IPS-18c (cell line): ENCODE measurements at regions not wholly inside any gene's neighbourhood (a gene's known extent, or its start where the extent isn't known, plus 50 kb on each side); places are given as distances from the start of the nearest gene placed in this dataset.

Experiments used
- H3K4me3 ChIP-seq: 2 replicates; pipeline ENCODE4 v1.7.0; 2013; ENCODE audit warnings: low read depth, mild to moderate bottlenecking, low read length, moderate library complexity; ENCODE audit not compliant: insufficient read depth
- H3K9me3 ChIP-seq: one replicate; pipeline ENCODE4 v1.6.1; 2013; ENCODE audit warnings: mild to moderate bottlenecking, low read length, moderate library complexity; ENCODE audit not compliant: control insufficient read depth, insufficient read depth

DNA sequence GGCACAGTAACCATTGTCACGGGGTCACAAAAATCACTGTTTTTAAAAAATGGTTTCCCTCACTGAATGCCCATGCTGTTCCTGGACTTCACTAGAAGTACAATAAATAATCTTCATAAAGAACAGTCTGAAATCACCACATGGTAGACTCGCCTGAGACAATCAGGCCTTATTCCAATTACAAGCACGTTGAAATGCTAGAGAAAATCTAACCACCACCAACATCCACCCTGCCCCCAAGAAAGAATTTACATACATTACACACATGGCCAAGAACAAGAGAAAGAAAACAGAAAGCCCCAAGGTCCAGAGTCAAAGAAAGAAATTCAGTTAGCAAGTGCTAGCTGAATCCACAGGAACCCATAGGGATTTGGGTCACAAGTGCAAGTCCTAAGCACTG is 107.0 kb upstream of the ERG start:
- Histone ChIP-seq H3K4me3 (no peak overlapping the region), H3K9me3 (no peaks in the 10 kb centered on the region)

- Histone ChIP-seq H3K4me3 (no peak overlapping the region), H3K9me3 (no peaks in the 10 kb centered on the region)
Observed at GRCh38 chr21:38609580-38609979, 111.3 kb upstream of the ERG start.

DNA sequence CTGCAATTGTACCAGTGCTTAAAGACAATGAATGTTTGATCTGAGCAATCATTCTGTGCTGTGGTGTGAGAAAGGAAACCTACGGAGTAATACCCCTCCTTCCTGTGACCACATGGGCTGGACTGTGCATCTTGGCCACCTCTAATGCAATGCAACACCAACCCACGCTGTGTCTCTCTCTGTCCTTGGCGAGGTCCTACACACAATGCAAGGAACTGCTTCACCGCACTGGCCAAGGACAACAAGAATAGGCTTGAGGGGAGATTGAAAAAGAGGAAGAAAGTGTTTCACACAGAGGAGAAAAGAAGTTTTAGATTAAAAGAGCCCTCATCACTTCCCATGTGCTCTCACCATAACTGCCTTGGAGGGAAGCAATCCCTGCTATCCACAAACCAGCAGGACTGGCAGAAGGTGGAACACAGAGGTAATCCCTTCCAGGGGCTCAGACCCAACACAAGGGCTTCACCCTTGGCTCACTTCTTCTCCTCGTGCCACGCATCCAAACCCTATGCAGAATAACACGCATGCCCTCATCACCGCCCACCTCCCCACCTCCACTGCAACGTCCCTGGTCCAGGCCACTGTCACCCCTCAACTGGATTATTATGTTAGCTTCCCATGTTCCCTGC is 112.5 kb upstream of the ERG start:
- Histone ChIP-seq H3K9me3 (no peaks in the 10 kb centered on the region), H3K4me3 (no peak overlapping the region)

DNA sequence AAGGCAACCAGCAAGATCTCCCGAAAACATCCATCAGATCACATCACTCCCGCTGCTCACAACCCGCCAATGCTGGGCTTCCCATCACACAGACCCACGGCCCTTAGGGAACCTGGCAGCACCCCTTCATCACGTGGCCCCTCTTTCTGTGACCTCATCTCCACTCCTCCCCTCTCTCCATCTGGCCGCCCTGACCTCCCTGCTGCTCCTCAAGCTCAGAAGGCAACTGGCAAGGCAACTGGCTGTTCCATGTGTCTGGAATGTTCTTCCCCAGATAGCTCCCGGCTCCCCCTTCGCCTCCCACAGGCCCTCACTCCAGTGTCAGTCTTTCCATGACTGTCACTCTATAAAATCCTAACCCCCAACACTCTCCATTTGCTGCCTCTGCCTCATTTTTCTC is 113.0 kb upstream of the ERG start:
- Histone ChIP-seq H3K4me3 (no peak overlapping the region), H3K9me3 (no peaks in the 10 kb centered on the region)

GRCh38 chr21:38613686-38614085 is 115.4 kb upstream of the ERG start:
- Histone ChIP-seq H3K4me3 (no peak overlapping the region), H3K9me3 (no peaks in the 10 kb centered on the region)

DNA sequence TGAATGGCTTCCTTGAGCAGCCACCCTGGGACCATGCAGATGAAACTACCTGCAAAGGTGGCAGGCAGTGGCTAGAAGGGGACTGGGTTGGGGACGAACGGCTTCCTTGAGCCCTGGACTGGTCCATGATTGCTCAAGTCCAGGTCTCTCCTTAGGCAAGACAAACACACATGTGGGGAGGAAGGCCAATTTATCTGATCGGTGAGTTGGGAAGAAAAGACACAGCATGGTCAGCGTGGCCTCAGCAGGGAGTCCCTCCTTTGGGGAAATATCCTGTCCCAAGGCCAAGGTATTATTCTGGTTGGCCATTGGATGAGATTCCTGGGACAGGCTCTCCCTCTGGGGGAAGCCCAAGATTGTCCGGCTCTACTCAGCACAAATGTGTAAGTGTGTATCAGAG is 116.3 kb upstream of the ERG start:
- Histone ChIP-seq H3K4me3 (no peak overlapping the region), H3K9me3 (no peaks in the 10 kb centered on the region)

GRCh38 chr21:38619480-38619879 is 121.2 kb upstream of the ERG start:
- Histone ChIP-seq H3K4me3 (no peak overlapping the region), H3K9me3 (no peaks in the 10 kb centered on the region)

- H3K9me3 ChIP-seq = no peaks in the 10 kb centered on the region
- no peak overlapping the region for H3K4me3 ChIP-seq
Observed at GRCh38 chr21:38619992-38620479, 121.8 kb upstream of the ERG start.

DNA sequence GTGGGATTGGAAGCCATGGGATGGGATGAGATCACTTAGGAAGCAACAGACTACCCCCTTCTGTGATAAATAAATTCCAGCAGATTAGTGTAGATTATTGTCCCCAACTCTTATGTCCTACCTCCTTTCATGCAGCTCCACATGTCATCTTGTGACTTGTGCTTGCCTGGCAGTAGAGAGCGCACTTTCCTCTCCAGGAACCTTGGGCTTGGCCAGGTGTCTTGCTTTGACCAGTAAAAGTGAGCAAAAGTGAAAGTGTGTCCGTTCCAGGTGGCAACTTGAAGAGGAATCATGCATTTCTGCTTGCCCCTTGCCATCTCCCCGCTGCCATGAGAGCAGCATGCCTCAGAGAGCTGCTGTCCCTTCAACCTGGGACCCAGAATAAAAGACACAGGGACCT is 122.9 kb upstream of the ERG start:
- Histone ChIP-seq H3K4me3 (no peak overlapping the region), H3K9me3 (no peaks in the 10 kb centered on the region)

DNA sequence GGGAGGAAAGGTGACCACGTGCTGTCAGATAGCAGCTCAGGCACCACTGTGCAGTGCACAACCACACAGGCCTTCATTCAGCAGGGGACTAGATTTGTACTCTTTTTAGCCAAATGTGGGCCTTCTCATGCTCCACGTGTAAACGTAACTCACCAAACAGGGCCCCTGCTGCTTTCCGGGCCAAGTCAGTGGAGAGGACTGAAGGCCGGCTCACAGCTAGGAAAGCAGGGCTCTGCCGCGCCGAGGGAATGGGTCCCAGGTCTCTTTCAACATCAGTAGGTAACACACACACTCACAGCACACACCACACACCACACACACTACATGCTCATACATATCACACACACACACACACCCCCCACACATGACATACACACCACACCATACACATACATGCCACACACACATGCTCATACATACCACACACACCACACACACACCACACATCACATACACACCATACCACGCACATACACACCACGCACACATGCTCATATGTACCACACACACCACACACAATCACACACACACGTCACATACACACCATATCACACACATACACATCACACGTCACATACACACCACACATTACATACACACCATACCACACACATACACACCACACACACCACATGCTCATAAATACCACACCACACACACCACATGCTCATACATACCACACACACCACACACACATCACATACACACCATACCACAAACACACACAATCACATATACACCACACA is 124.0 kb upstream of the ERG start:
- no peaks in the 10 kb centered on the region for H3K9me3 ChIP-seq
- no peak overlapping the region for H3K4me3 ChIP-seq

- no peak overlapping the region for H3K4me3 ChIP-seq
Observed at GRCh38 chr21:38622827-38623209, 124.5 kb upstream of the ERG start.

GRCh38 chr21:38623552-38623951 is 125.3 kb upstream of the ERG start:
- H3K4me3 ChIP-seq = no peak overlapping the region
- no peaks in the 10 kb centered on the region for H3K9me3 ChIP-seq

More at GRCh38 chr21:38622827-38623209, 124.5 kb upstream of the ERG start:
- H3K9me3 ChIP-seq = no peaks in the 10 kb centered on the region

DNA sequence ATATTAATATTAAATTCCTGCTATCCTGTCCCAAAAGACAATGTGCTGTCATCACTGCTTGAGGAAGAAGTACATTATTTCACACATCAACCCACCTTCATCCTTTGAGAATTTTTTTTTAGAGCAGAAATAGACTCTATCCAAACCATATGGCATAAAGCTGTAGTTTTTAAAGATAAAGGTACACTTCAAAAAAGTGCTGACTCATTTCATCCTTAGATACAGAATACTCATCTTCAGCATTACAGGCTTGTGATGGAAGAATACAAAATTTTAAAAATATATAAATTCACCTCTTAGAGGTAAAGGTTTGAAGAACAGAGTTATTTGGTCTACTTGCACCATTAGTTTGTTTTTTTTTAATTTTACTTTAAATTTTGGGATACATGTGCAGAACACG is 126.7 kb upstream of the ERG start:
- Histone ChIP-seq H3K4me3 (no peak overlapping the region), H3K9me3 (no peaks in the 10 kb centered on the region)

DNA sequence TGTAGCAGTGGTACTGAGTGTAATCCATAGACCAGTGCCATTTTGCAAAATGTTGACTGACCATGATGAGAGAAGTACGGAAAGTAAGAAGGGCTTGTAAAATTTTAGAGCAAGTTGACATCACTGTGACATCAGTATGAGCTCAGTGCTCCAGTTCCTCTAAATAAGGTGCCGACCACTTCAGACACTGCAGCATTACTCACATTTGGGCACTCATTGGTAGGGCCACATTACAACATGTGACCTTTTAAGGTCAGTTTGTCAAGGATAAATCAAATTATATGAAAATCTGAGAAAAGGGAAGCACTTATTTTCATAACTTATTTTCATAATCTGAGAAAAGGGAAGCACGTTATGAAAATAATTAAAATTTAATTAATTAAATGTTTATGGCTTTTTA is 128.0 kb upstream of the ERG start:
- Histone ChIP-seq H3K9me3 (no peaks in the 10 kb centered on the region), H3K4me3 (no peak overlapping the region)

GRCh38 chr21:38628349-38628748 is 130.1 kb upstream of the ERG start:
- Histone ChIP-seq H3K4me3 (no peak overlapping the region), H3K9me3 (no peaks in the 10 kb centered on the region)

DNA sequence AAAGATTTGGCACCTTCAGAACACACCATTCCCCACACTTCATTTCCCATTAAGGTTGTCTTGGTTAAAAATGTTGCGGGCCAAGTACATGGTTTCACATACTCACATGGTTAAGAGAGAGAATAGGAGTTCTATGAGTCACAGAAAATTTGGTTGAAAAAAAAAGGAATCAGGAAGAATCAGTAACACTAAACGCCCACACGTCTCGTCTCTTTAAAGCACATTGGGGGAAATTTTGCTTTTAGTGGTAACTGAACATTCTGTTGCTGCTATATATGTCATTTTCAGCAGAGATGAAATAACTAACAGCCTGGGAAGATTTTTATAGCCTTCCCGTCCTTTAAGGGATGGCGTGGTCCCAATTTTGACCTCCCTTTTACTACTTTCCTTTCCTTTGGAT is 132.9 kb upstream of the ERG start:
- H3K9me3 ChIP-seq = no peaks in the 10 kb centered on the region
- no peak overlapping the region for H3K4me3 ChIP-seq

DNA sequence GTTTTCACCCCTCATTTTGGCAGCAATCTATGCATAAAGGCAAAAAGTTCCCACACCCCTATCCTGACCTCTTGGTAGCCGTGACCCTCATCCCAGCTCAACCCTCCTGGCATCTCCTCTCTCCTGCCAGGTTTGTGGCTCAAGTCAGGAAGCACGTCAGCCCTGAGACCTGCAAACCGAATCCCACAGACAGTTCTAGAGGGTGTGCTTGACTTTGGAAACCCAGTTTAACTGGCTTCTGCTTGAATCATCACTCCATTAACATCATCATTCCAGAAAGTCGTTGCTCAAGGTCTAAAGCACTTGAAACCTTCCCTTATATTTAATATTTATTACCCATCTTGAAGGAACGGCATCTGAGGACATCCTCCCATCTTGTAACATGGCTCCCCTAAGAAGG is 133.4 kb upstream of the ERG start:
- H3K4me3 ChIP-seq = no peak overlapping the region
- H3K9me3 ChIP-seq = no peaks in the 10 kb centered on the region

GRCh38 chr21:38637161-38637560 is 138.9 kb upstream of the ERG start:
- H3K9me3 ChIP-seq = no peaks in the 10 kb centered on the region
- no peak overlapping the region for H3K4me3 ChIP-seq
